IMR-90 (cell line): ENCODE measurements at regions not wholly inside any gene's neighbourhood (a gene's known extent, or its start where the extent isn't known, plus 50 kb on each side); places are given as distances from the start of the nearest gene placed in this dataset.

Experiments used
- ATAC-seq: fragments of 200-7000 bp; cut with Tn5 transposase; 2 replicates; pipeline ENCODE4 v1.9.1; 2020; ENCODE audit warnings: low read depth, mild to moderate bottlenecking, moderate library complexity
- BruUV-seq: library from RNA; stranded (reverse); fragments of 400-500 nt; replicated peaks from 2 replicates; lab custom pipeline; 2021; lab: Mats Ljungman, UMichigan
- CTCF ChIA-PET: fragments of 300-600 bp; formaldehyde crosslinking; extraction: SDS; loops from one replicate; lab custom pipeline; 2021; ENCODE audit warnings: antibody characterized with exemption; lab: Yijun Ruan, JAX
- POLR2A ChIA-PET: fragments of 300-600 bp; sonication (Branson Sonifier 250); formaldehyde crosslinking; loops from one replicate; lab custom pipeline; 2022; ENCODE audit warnings: antibody characterized with exemption; ENCODE audit not compliant: unreplicated experiment; lab: Charles Lee
- DNase-seq: peaks from one replicate; pipeline ENCODE4 v3.0.0; 2013
- H2AFZ ChIP-seq: replicated peaks from 2 replicates; pipeline ENCODE3; 2013; ENCODE audit warnings: low read length, mild to moderate bottlenecking; ENCODE audit not compliant: poor library complexity
- H2AK5ac ChIP-seq: 2 replicates; pipeline ENCODE4 v1.6.1; 2013; ENCODE audit warnings: low read depth, low read length, inconsistent platforms
- H2AK9ac ChIP-seq: replicated peaks from 2 replicates; pipeline ENCODE3; 2013; ENCODE audit warnings: mild to moderate bottlenecking, low read depth, low read length, moderate library complexity; ENCODE audit not compliant: poor library complexity
- H2BK120ac ChIP-seq: 2 replicates; pipeline ENCODE4 v1.6.1; 2013; ENCODE audit warnings: low read depth, low read length, inconsistent platforms
- H2BK15ac ChIP-seq: 3 replicates; pipeline ENCODE4 v1.6.1; 2013; ENCODE audit warnings: low read depth, low read length, inconsistent platforms
- H2BK20ac ChIP-seq: 2 replicates; pipeline ENCODE4 v1.6.1; 2013; ENCODE audit warnings: low read depth, mild to moderate bottlenecking, inconsistent platforms, low read length, moderate library complexity
- H2BK5ac ChIP-seq: 2 replicates; pipeline ENCODE4 v1.6.1; 2013; ENCODE audit warnings: mild to moderate bottlenecking, low read depth, low read length, inconsistent platforms; ENCODE audit not compliant: poor library complexity, severe bottlenecking
- H3K14ac ChIP-seq: replicated peaks from 2 replicates; pipeline ENCODE4 v1.6.1; 2013; ENCODE audit warnings: low read depth, low read length, inconsistent platforms
- H3K18ac ChIP-seq: 2 replicates; pipeline ENCODE4 v1.6.1; 2013; ENCODE audit warnings: low read depth, low read length, control low read depth
- H3K23ac ChIP-seq: 2 replicates; pipeline ENCODE4 v1.6.1; 2013; ENCODE audit warnings: low read depth, low read length, inconsistent platforms
- H3K27ac ChIP-seq: 2 replicates; pipeline ENCODE4 v1.5.1; 2013; ENCODE audit warnings: mild to moderate bottlenecking, control low read depth, low read length; ENCODE audit not compliant: insufficient read depth
- H3K27me3 ChIP-seq: 2 replicates; pipeline ENCODE4 v1.6.1; 2013; ENCODE audit warnings: low read length; ENCODE audit not compliant: control insufficient read depth, insufficient read depth
- H3K36me3 ChIP-seq: 2 replicates; pipeline ENCODE4 v1.6.1; 2013; ENCODE audit warnings: low read length, mixed read lengths; ENCODE audit not compliant: control insufficient read depth, insufficient read depth
- H3K4ac ChIP-seq: 2 replicates; pipeline ENCODE4 v1.6.1; 2013; ENCODE audit warnings: low read depth, low read length, inconsistent platforms
- H3K4me1 ChIP-seq: 2 replicates; pipeline ENCODE4 v1.6.1; 2013; ENCODE audit warnings: low read length, mixed read lengths; ENCODE audit not compliant: control insufficient read depth, insufficient read depth
- H3K4me2 ChIP-seq: 2 replicates; pipeline ENCODE4 v1.6.1; 2013; ENCODE audit warnings: low read depth, mild to moderate bottlenecking, control low read depth, low read length, moderate library complexity
- H3K4me3 ChIP-seq: 2 replicates; pipeline ENCODE4 v1.5.1; 2013; ENCODE audit warnings: low read depth, mild to moderate bottlenecking, control low read depth, low read length, moderate library complexity; ENCODE audit not compliant: insufficient read depth
- H3K56ac ChIP-seq: 2 replicates; pipeline ENCODE4 v1.6.1; 2013; ENCODE audit warnings: low read length, inconsistent platforms; ENCODE audit not compliant: insufficient read depth; ENCODE audit errors: extremely low read depth
- H3K79me1 ChIP-seq, 2 experiments: 2 replicates each; pipeline ENCODE4 v1.6.1; 2013; ENCODE audit warnings: low read length in 2 of 2, inconsistent platforms in 1 of 2, low read depth in 1 of 2
- H3K9ac ChIP-seq: 2 replicates; pipeline ENCODE4 v1.6.1; 2013; ENCODE audit warnings: low read depth, low read length, control low read depth
- H3K9me1 ChIP-seq: 2 replicates; pipeline ENCODE4 v1.6.1; 2013; ENCODE audit warnings: low read length, inconsistent platforms; ENCODE audit not compliant: insufficient read depth
- H3K9me3 ChIP-seq: 2 replicates; pipeline ENCODE4 v1.6.1; 2013; ENCODE audit warnings: low read length; ENCODE audit not compliant: control insufficient read depth, insufficient read depth
- H4K20me1 ChIP-seq: 2 replicates; pipeline ENCODE4 v1.6.1; 2013; ENCODE audit warnings: low read length, inconsistent platforms; ENCODE audit not compliant: insufficient read depth
- H4K5ac ChIP-seq: 2 replicates; pipeline ENCODE4 v1.6.1; 2013; ENCODE audit warnings: mild to moderate bottlenecking, low read depth, low read length, control low read depth
- H4K8ac ChIP-seq, 2 experiments: 2 replicates each; pipeline ENCODE4 v1.6.1; 2013; ENCODE audit warnings: low read depth in 2 of 2, low read length in 2 of 2, control low read depth in 1 of 2, inconsistent platforms in 1 of 2
- H4K91ac ChIP-seq: 2 replicates; pipeline ENCODE4 v1.6.1; 2013; ENCODE audit warnings: low read depth, low read length, inconsistent platforms; ENCODE audit not compliant: insufficient read depth
- BHLHE40 ChIP-seq: fragments of 150-350 bp; IDR thresholded peaks from 2 replicates; pipeline ENCODE4 v1.6.1; 2016; ENCODE audit warnings: mild to moderate bottlenecking, low read depth, low read length
- CHD1 ChIP-seq: IDR thresholded peaks from 2 replicates; pipeline ENCODE4 v1.6.1; 2012; ENCODE audit warnings: low read depth, low read length, improper control_type of control experiment
- CTCF ChIP-seq: conservative IDR thresholded peaks from 2 replicates; pipeline ENCODE4 v1.5.1; 2012; ENCODE audit warnings: mild to moderate bottlenecking, low read depth, low read length, improper control_type of control experiment
- FOS ChIP-seq: fragments of 150-350 bp; IDR thresholded peaks from 2 replicates; pipeline ENCODE4 v1.6.1; 2016; ENCODE audit warnings: low read depth, low read length
- MAFK ChIP-seq: IDR thresholded peaks from 2 replicates; pipeline ENCODE4 v1.6.1; 2012; ENCODE audit warnings: low read depth, low read length, improper control_type of control experiment
- MAZ ChIP-seq: IDR thresholded peaks from 2 replicates; pipeline ENCODE4 v1.6.1; 2012; ENCODE audit warnings: low read depth, mild to moderate bottlenecking, low read length, improper control_type of control experiment, moderate library complexity, borderline replicate concordance
- MXI1 ChIP-seq: IDR thresholded peaks from 2 replicates; pipeline ENCODE4 v1.6.1; 2012; ENCODE audit warnings: low read depth, mild to moderate bottlenecking, low read length, moderate library complexity, borderline replicate concordance
- NFE2L2 ChIP-seq: fragments of 150-350 bp; IDR thresholded peaks from 2 replicates; pipeline ENCODE4 v1.6.1; 2016; ENCODE audit warnings: low read depth, mild to moderate bottlenecking, low read length
- POLR2A ChIP-seq: IDR thresholded peaks from 2 replicates; pipeline ENCODE4 v1.6.1; 2012; ENCODE audit warnings: mild to moderate bottlenecking, low read depth, low read length
- RAD21 ChIP-seq: IDR thresholded peaks from 2 replicates; pipeline ENCODE4 v1.6.1; 2012; ENCODE audit warnings: low read length, improper control_type of control experiment
- RFX5 ChIP-seq: IDR thresholded peaks from 2 replicates; pipeline ENCODE4 v1.8.0; 2012; ENCODE audit warnings: low read depth, mild to moderate bottlenecking, low read length, moderate library complexity
- SMC3 ChIP-seq: fragments of 150-350 bp; IDR thresholded peaks from 2 replicates; pipeline ENCODE4 v1.6.1; 2016; ENCODE audit warnings: low read depth, mild to moderate bottlenecking, antibody characterized with exemption, low read length, moderate library complexity
- USF2 ChIP-seq: fragments of 150-350 bp; IDR thresholded peaks from 2 replicates; pipeline ENCODE4 v1.6.1; 2017; ENCODE audit warnings: mild to moderate bottlenecking, antibody characterized with exemption, low read length, low read depth
- WGBS, 2 experiments: methylation state at CpG; one replicate each; pipeline versions ENCODE4 v1.1.5 to v1.1.7; 2013; ENCODE audit warnings: missing lambda C conversion rate in 2 of 2; ENCODE audit not compliant: insufficient read length in 1 of 2; ENCODE audit errors: extremely low coverage in 2 of 2; 5-methylcytosine and 5-hydroxymethylcytosine counted together
- dilution Hi-C: fragments of 300-500 bp; cut with HindIII; formaldehyde crosslinking; loops from one replicate; pipeline ENCODE4 v1.14.3; 2018; ENCODE audit warnings: low sequenced_read_pairs; ENCODE audit not compliant: unreplicated experiment
- in situ Hi-C: fragments of 300-500 bp; cut with MboI; formaldehyde crosslinking; loops from 3 replicates; pipeline ENCODE4 v1.14.3; 2019; ENCODE audit warnings: low sequenced_read_pairs, inconsistent platforms, mixed read lengths
- intact Hi-C: fragments of 100-400 bp; cut with micrococcal nuclease; formaldehyde crosslinking; loops from 2 replicates; pipeline ENCODE4 v1.10.0; 2022

- no peak overlapping the region for H3K27ac ChIP-seq
- no peak overlapping the region for H3K18ac ChIP-seq
- ATAC-seq (no peak), DNase-seq (no peak)
- dilution Hi-C loops (no loop called here), in situ Hi-C loops (no loop called here), intact Hi-C loops (no loop called here)
- H2BK5ac ChIP-seq: no peak overlapping the region
- WGBS, 2 experiments: 80% methylated on average over 1 of the region's 11 CpGs; no CpG with 5 or more reads in 1 of the 2 experiments
- no peak overlapping the region for H2BK120ac ChIP-seq
- no peaks in the 10 kb centered on the region for H3K36me3 ChIP-seq
- H3K4me2 ChIP-seq: no peak overlapping the region
- TF ChIP-seq BHLHE40: no peak
- no peak for TF ChIP-seq CTCF
- no peak for TF ChIP-seq USF2
- no peak for TF ChIP-seq CHD1
- TF ChIP-seq RAD21: no peak
- TF ChIP-seq MXI1: no peak
- TF ChIP-seq NFE2L2: no peak
- no peak for TF ChIP-seq MAFK
- TF ChIP-seq RFX5: no peak
- no peak for TF ChIP-seq SMC3
- TF ChIP-seq POLR2A: no peak
- no peak for TF ChIP-seq MAZ
- no peak for TF ChIP-seq FOS
- peaks cover 29% of the 10 kb centered on the region for H3K27me3 ChIP-seq
- H3K9me1 ChIP-seq: no peaks in the 10 kb centered on the region; the same call in 1 of the 2 replicates
- ChIA-PET CTCF (no interaction called here), POLR2A (no interaction called here)
- no peak overlapping the region for H2AK5ac ChIP-seq
- no peaks in the 10 kb centered on the region for H3K79me1 ChIP-seq
- no peak overlapping the region for H2BK15ac ChIP-seq
- H3K14ac ChIP-seq: no peak overlapping the region
- BruUV-seq: no TSS peak
- H4K5ac ChIP-seq: no peak overlapping the region
- H2AK9ac ChIP-seq: no peak overlapping the region
- no peak overlapping the region for H4K91ac ChIP-seq
- H3K4me3 ChIP-seq: no peak overlapping the region
- H2BK20ac ChIP-seq: no peak overlapping the region
- no peaks in the 10 kb centered on the region for H4K20me1 ChIP-seq
- no peak overlapping the region for H3K23ac ChIP-seq
- H2AFZ ChIP-seq: no peak overlapping the region
- no peak overlapping the region for H3K9ac ChIP-seq
- H3K4me1 ChIP-seq: no peaks in the 10 kb centered on the region; the same call in 1 of the 2 replicates
- no peak overlapping the region for H3K4ac ChIP-seq
- no peak overlapping the region for H3K56ac ChIP-seq
- no peak overlapping the region for H4K8ac ChIP-seq
- no peaks in the 10 kb centered on the region for H3K9me3 ChIP-seq
Measured at GRCh38 chr10:78597796-78598555, 470.8 kb upstream of the ZMIZ1 start.
